B cell (primary cell): ENCODE measurements at regions not wholly inside any gene's neighbourhood (a gene's known extent, or its start where the extent isn't known, plus 50 kb on each side); places are given as distances from the start of the nearest gene placed in this dataset.
"Not testable (repeated sequence)": the region's sequence is repeated elsewhere in the genome, so short reads cannot be mapped to it uniquely, and the experiment has no call there.

ENCODE experiments used
- ATAC-seq: fragments of 200-7000 bp; cut with Tn5 transposase; one replicate; pipeline ENCODE4 v1.10.0; 2021; ENCODE audit warnings: low read depth, mild to moderate bottlenecking, moderate number of reproducible peaks, moderate library complexity
- CTCF ChIA-PET: fragments of 350-600 bp; sonication (Branson Sonifier 250); formaldehyde crosslinking; loops from one replicate; lab custom pipeline; 2021; ENCODE audit warnings: antibody characterized with exemption, inconsistent platforms; lab: Charles Lee
- POLR2A ChIA-PET: fragments of 350-600 bp; sonication (Branson Sonifier 250); formaldehyde crosslinking; loops from one replicate; lab custom pipeline; 2021; ENCODE audit warnings: antibody characterized with exemption; lab: Charles Lee
- DNase-seq: peaks from one replicate; pipeline ENCODE4 v3.0.0; 2013
- H2AFZ ChIP-seq: 2 replicates; pipeline ENCODE4 v1.6.1; 2012; ENCODE audit warnings: mild to moderate bottlenecking, low read depth, low read length; ENCODE audit not compliant: insufficient read depth, poor library complexity, severe bottlenecking
- H3K27ac ChIP-seq, 2 donors: 1 replicate in 1 of 2; 2 replicates in 1 of 2; pipeline ENCODE4 v1.5.1; 2012 to 2013; ENCODE audit warnings: low read length in 2 of 2, mild to moderate bottlenecking in 2 of 2, moderate library complexity in 1 of 2
- H3K27me3 ChIP-seq, 4 experiments: fragments of 200-600 bp in 1 of 4; sonication (generic) in 1 of 4; replicated peaks in 1 of 4; 1 replicate in 2 of 4; 2 replicates in 2 of 4; pipeline versions ENCODE4 v1.6.1 to v1.7.0; 2013 to 2016; ENCODE audit warnings: low read length in 3 of 4, mild to moderate bottlenecking in 2 of 4, mixed read lengths in 1 of 4, moderate library complexity in 1 of 4; ENCODE audit not compliant: insufficient read depth in 4 of 4, control insufficient read depth in 3 of 4; ENCODE audit errors: control extremely low read depth in 1 of 4
- H3K36me3 ChIP-seq, 2 experiments: replicated peaks in 1 of 2; 1 replicate in 1 of 2; 2 replicates in 1 of 2; pipeline versions ENCODE4 v1.6.1 to v1.7.1; 2013; ENCODE audit warnings: low read length in 1 of 2; ENCODE audit not compliant: insufficient read depth in 2 of 2, control insufficient read depth in 1 of 2; ENCODE audit errors: control extremely low read depth in 1 of 2, extremely low read depth in 1 of 2
- H3K4me1 ChIP-seq, 2 donors: fragments of 200-600 bp in 1 of 2; sonication (generic) in 1 of 2; 1 replicate in 1 of 2; 2 replicates in 1 of 2; pipeline versions ENCODE4 v1.5.1 to v1.6.1; 2013 to 2017; ENCODE audit warnings: low read length in 2 of 2; ENCODE audit not compliant: control insufficient read depth in 2 of 2, insufficient read depth in 2 of 2
- H3K4me2 ChIP-seq: replicated peaks from 2 replicates; pipeline ENCODE3; 2012; ENCODE audit warnings: mild to moderate bottlenecking, low read depth, low read length; ENCODE audit not compliant: poor library complexity, severe bottlenecking
- H3K4me3 ChIP-seq, 5 experiments: fragments of 200-600 bp in 1 of 5; sonication (generic) in 1 of 5; 1 replicate in 3 of 5; 2 replicates in 2 of 5; pipeline versions ENCODE4 v1.5.1 to v1.7.0; 2011 to 2016; ENCODE audit warnings: low read length in 4 of 5, mild to moderate bottlenecking in 4 of 5, low read depth in 2 of 5, control low read depth in 1 of 5, moderate library complexity in 1 of 5; ENCODE audit not compliant: insufficient read depth in 1 of 5; ENCODE audit errors: control extremely low read depth in 1 of 5, extremely low read depth in 1 of 5
- H3K79me2 ChIP-seq: fragments of 200-600 bp; sonication (generic); one replicate; pipeline ENCODE4 v1.6.0; 2016; ENCODE audit warnings: low read length; ENCODE audit not compliant: control insufficient read depth, insufficient read depth
- H3K9ac ChIP-seq: fragments of 200-600 bp; sonication (generic); 2 replicates; pipeline ENCODE4 v1.6.1; 2017; ENCODE audit warnings: mild to moderate bottlenecking, low read length, moderate library complexity
- H3K9me3 ChIP-seq, 3 donors: one replicate each; pipeline versions ENCODE4 v1.6.1 to v1.7.1; 2013; ENCODE audit warnings: low read length in 2 of 3; ENCODE audit not compliant: control insufficient read depth in 2 of 3, insufficient read depth in 1 of 3; ENCODE audit errors: control extremely low read depth in 1 of 3
- H4K20me1 ChIP-seq: 2 replicates; pipeline ENCODE4 v1.6.0; 2012; ENCODE audit warnings: mild to moderate bottlenecking, low read length; ENCODE audit not compliant: insufficient read depth, control insufficient read depth, poor library complexity, severe bottlenecking
- H3K27ac Mint-ChIP-seq: one replicate; pipeline ENCODE4 v1.8.0; 2021; ENCODE audit warnings: mixed read lengths
- H3K27me3 Mint-ChIP-seq: one replicate; pipeline ENCODE4 v1.8.0; 2021; ENCODE audit warnings: mixed read lengths
- H3K4me1 Mint-ChIP-seq: one replicate; pipeline ENCODE4 v1.8.0; 2021; ENCODE audit warnings: mixed read lengths
- H3K4me3 Mint-ChIP-seq: one replicate; pipeline ENCODE4 v1.8.0; 2021; ENCODE audit warnings: mixed read lengths
- H3K9me3 Mint-ChIP-seq: one replicate; pipeline ENCODE4 v1.8.0; 2022; ENCODE audit warnings: mixed read lengths; ENCODE audit not compliant: insufficient read depth
- CTCF ChIP-seq: fragments of 200-600 bp; IDR thresholded peaks from one replicate; pipeline ENCODE4 v1.8.0; 2022; ENCODE audit warnings: antibody characterized with exemption, mild to moderate bottlenecking
- EZH2 ChIP-seq: IDR thresholded peaks from 2 replicates; pipeline ENCODE4 v1.6.1; 2012; ENCODE audit warnings: borderline replicate concordance, low read depth, mild to moderate bottlenecking, moderate library complexity, low read length; ENCODE audit not compliant: insufficient read depth, poor library complexity, severe bottlenecking
- WGBS: methylation state at CpG from one replicate; pipeline ENCODE4 v1.1.5; 2013; ENCODE audit warnings: missing lambda C conversion rate; ENCODE audit not compliant: insufficient coverage; 5-methylcytosine and 5-hydroxymethylcytosine counted together
- intact Hi-C: fragments of 100-400 bp; cut with micrococcal nuclease; formaldehyde crosslinking; loops from one replicate; pipeline ENCODE4 v1.10.0; 2022

DNA sequence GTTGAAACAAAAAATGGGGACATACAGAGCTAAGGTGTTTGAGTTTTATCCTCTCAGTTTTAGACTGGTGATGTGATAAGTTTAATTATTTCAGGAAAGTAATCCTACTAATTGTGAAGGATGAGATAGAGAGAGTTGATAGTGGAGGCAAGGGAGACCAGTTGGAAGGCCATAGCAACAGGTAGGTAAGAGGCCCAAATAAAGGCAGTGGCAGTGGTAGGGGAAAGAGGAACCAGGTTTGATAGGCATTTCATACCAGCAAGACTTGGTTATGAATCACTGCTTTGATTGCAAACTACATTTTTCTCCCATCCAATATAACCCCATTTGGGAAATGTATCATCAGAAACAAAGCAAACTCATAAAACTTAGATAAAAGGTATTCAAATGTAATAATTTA, 63.1 kb upstream of the SH3GLB1 start:
- Mint-ChIP-seq H3K27ac (no peak overlapping the region), H3K9me3 (no peaks in the 10 kb centered on the region), H3K27me3 (no peaks in the 10 kb centered on the region), H3K4me3 (no peak overlapping the region), H3K4me1 (peaks cover 6% of the 10 kb centered on the region)
- no peak overlapping the region for H2AFZ ChIP-seq
- no peak for ATAC-seq
- no peak overlapping the region for H3K9ac ChIP-seq
- ChIA-PET POLR2A (no interaction called here), CTCF (interaction anchor here (0.9 to 1.4 kb wide), 2 partner anchors 8 to 168 kb away, joined by 3 to 4 read pairs; no protein-coding TSS in a partner anchor)
- H3K4me1 ChIP-seq, result no peaks in the 10 kb centered on the region
- TF ChIP-seq CTCF, result no peak
- TF ChIP-seq EZH2, result no peak
- intact Hi-C loops, result no loop called here
- no peaks in the 10 kb centered on the region for H3K9me3 ChIP-seq
- no peak for DNase-seq
- H3K36me3 ChIP-seq, result no peaks in the 10 kb centered on the region
- no peaks in the 10 kb centered on the region for H3K27me3 ChIP-seq
- no peaks in the 10 kb centered on the region for H4K20me1 ChIP-seq
- H3K27ac ChIP-seq, result no peak overlapping the region
- H3K4me3 ChIP-seq, result no peak overlapping the region
- H3K79me2 ChIP-seq, result no peaks in the 10 kb centered on the region
- no peak overlapping the region for H3K4me2 ChIP-seq

DNA sequence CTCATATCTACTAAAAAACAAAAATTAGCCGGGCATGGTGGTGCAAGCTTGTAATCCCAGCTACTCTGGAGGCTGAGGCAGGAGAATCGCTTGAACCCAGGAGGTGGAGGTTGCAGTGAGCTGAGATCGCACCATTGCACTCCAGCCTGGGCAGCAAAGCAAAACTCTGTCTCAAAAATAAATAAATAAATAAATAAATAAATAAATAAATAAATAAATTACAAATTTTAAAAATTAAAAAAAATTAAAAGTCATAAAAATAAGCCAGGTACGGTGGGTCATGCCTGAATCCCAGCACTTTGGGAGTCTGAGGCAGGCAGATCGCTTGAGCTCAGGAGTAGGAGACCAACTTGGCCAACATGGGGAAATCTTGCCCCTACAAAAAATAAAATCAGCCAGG, 59.7 kb upstream of the SH3GLB1 start:
- WGBS, result 100% methylated on average over 2 of the region's 5 CpGs
- intact Hi-C loops, H4K20me1 ChIP-seq, H3K27ac Mint-ChIP-seq, H3K27ac ChIP-seq, H2AFZ ChIP-seq, H3K4me2 ChIP-seq, H3K4me1 ChIP-seq, H3K27me3 ChIP-seq, H3K4me3 Mint-ChIP-seq, POLR2A ChIA-PET, H3K9me3 ChIP-seq, H3K27me3 Mint-ChIP-seq, H3K9ac ChIP-seq, H3K4me3 ChIP-seq, ATAC-seq, H3K9me3 Mint-ChIP-seq, H3K79me2 ChIP-seq, DNase-seq, H3K36me3 ChIP-seq: not testable (repeated sequence)
- peaks cover 14% of the 10 kb centered on the region for H3K4me1 Mint-ChIP-seq
- CTCF ChIA-PET, result interaction anchor here (1.4 kb wide), 1 partner anchor 140 kb away, joined by 4 read pairs; no protein-coding TSS in a partner anchor
